ENCODE measurements at regions not wholly inside any gene's neighbourhood (a gene's known extent, or its start where the extent isn't known, plus 50 kb on each side); places are given as distances from the start of the nearest gene placed in this dataset.

- TF ChIP-seq, protein P1, sequence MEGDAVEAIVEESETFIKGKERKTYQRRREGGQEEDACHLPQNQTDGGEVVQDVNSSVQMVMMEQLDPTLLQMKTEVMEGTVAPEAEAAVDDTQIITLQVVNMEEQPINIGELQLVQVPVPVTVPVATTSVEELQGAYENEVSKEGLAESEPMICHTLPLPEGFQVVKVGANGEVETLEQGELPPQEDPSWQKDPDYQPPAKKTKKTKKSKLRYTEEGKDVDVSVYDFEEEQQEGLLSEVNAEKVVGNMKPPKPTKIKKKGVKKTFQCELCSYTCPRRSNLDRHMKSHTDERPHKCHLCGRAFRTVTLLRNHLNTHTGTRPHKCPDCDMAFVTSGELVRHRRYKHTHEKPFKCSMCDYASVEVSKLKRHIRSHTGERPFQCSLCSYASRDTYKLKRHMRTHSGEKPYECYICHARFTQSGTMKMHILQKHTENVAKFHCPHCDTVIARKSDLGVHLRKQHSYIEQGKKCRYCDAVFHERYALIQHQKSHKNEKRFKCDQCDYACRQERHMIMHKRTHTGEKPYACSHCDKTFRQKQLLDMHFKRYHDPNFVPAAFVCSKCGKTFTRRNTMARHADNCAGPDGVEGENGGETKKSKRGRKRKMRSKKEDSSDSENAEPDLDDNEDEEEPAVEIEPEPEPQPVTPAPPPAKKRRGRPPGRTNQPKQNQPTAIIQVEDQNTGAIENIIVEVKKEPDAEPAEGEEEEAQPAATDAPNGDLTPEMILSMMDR (IDR thresholded peaks at IDR 0.05; ENCODE audit: unreplicated experiment): no peak
- H3K36me3 Mint-ChIP-seq (ENCODE audit: low read depth, unreplicated experiment): peaks cover 5% of the 10 kb centered on the region
- H3K9me3 Mint-ChIP-seq (ENCODE audit: unreplicated experiment): peaks cover 5% of the 10 kb centered on the region
- no peak for DNase-seq (ENCODE audit: low spot score)
- H3K4me3 Mint-ChIP-seq (ENCODE audit: unreplicated experiment): no peak overlapping the region
- H3K4me1 Mint-ChIP-seq (ENCODE audit: unreplicated experiment): no peaks in the 10 kb centered on the region
- H3K27ac Mint-ChIP-seq (ENCODE audit: unreplicated experiment): no peak overlapping the region
- no peaks in the 10 kb centered on the region for H3K27me3 Mint-ChIP-seq (ENCODE audit: unreplicated experiment)
Measured at GRCh38 chr2:204213588-204213987, 277.0 kb downstream of the ICOS start.

- DNase-seq (ENCODE audit: low spot score): no peak
- H3K4me3 Mint-ChIP-seq (ENCODE audit: unreplicated experiment): no peak overlapping the region
- TF ChIP-seq, protein P1 (IDR thresholded peaks at IDR 0.05; ENCODE audit: unreplicated experiment): no peak
- H3K36me3 Mint-ChIP-seq (ENCODE audit: low read depth, unreplicated experiment): peaks cover 5% of the 10 kb centered on the region
- no peaks in the 10 kb centered on the region for H3K4me1 Mint-ChIP-seq (ENCODE audit: unreplicated experiment)
- H3K27me3 Mint-ChIP-seq (ENCODE audit: unreplicated experiment): no peaks in the 10 kb centered on the region
- H3K27ac Mint-ChIP-seq (ENCODE audit: unreplicated experiment): no peak overlapping the region
- peaks cover 5% of the 10 kb centered on the region for H3K9me3 Mint-ChIP-seq (ENCODE audit: unreplicated experiment)
Measured at GRCh38 chr2:204218040-204218439, 281.5 kb downstream of the ICOS start.

GRCh38 chr2:204219196-204219595 lies 282.6 kb downstream of the ICOS start:
- no peaks in the 10 kb centered on the region for H3K27me3 Mint-ChIP-seq (ENCODE audit: unreplicated experiment)
- H3K4me3 Mint-ChIP-seq (ENCODE audit: unreplicated experiment): no peak overlapping the region
- no peak for DNase-seq (ENCODE audit: low spot score)
- TF ChIP-seq, protein P1 (IDR thresholded peaks at IDR 0.05; ENCODE audit: unreplicated experiment): no peak
- no peaks in the 10 kb centered on the region for H3K4me1 Mint-ChIP-seq (ENCODE audit: unreplicated experiment)
- peaks cover 5% of the 10 kb centered on the region for H3K36me3 Mint-ChIP-seq (ENCODE audit: low read depth, unreplicated experiment)
- H3K27ac Mint-ChIP-seq (ENCODE audit: unreplicated experiment): no peak overlapping the region
- peaks cover 5% of the 10 kb centered on the region for H3K9me3 Mint-ChIP-seq (ENCODE audit: unreplicated experiment)

- H3K36me3 Mint-ChIP-seq (ENCODE audit: low read depth, unreplicated experiment): peaks cover 5% of the 10 kb centered on the region
- H3K27ac Mint-ChIP-seq (ENCODE audit: unreplicated experiment): no peak overlapping the region
- TF ChIP-seq, protein P1 (IDR thresholded peaks at IDR 0.05; ENCODE audit: unreplicated experiment): no peak
- DNase-seq (ENCODE audit: low spot score): no peak
- no peaks in the 10 kb centered on the region for H3K9me3 Mint-ChIP-seq (ENCODE audit: unreplicated experiment)
- H3K4me1 Mint-ChIP-seq (ENCODE audit: unreplicated experiment): no peaks in the 10 kb centered on the region
- H3K27me3 Mint-ChIP-seq (ENCODE audit: unreplicated experiment): no peaks in the 10 kb centered on the region
- no peak overlapping the region for H3K4me3 Mint-ChIP-seq (ENCODE audit: unreplicated experiment)
Measured at GRCh38 chr2:204220896-204221295, 284.3 kb downstream of the ICOS start.

- DNase-seq (ENCODE audit: low spot score): no peak
- Mint-ChIP-seq H3K9me3 (ENCODE audit: unreplicated experiment) (no peaks in the 10 kb centered on the region), H3K27ac (ENCODE audit: unreplicated experiment) (no peak overlapping the region), H3K36me3 (ENCODE audit: low read depth, unreplicated experiment) (peaks cover 2% of the 10 kb centered on the region), H3K27me3 (ENCODE audit: unreplicated experiment) (no peaks in the 10 kb centered on the region), H3K4me1 (ENCODE audit: unreplicated experiment) (peaks cover 13% of the 10 kb centered on the region), H3K4me3 (ENCODE audit: unreplicated experiment) (no peak overlapping the region)
- TF ChIP-seq, protein P1 (IDR thresholded peaks at IDR 0.05; ENCODE audit: unreplicated experiment): no peak
Measured at GRCh38 chr2:204223046-204223445, 286.5 kb downstream of the ICOS start.
